ENCODE measurements at regions not wholly inside any gene's neighbourhood (a gene's known extent, or its start where the extent isn't known, plus 50 kb on each side); places are given as distances from the start of the nearest gene placed in this dataset.

- peaks cover 3 to 4% of the 10 kb centered on the region in 2 experiments; a peak in 4 of 5 replicates for H3K9me3 Mint-ChIP-seq
- Histone ChIP-seq H3T11ph (ENCODE audit: low read length) (no peak overlapping the region), H3K18ac (ENCODE audit: insufficient read length, low read depth, low read length) (no peak overlapping the region), H4K8ac (replicated peaks; ENCODE audit: insufficient read length, low read depth, low read length) (no peak overlapping the region), H3K23me2 (ENCODE audit: insufficient read length, low read depth, low read length, poor library complexity, severe bottlenecking) (no peaks in the 10 kb centered on the region), H2BK15ac (ENCODE audit: low read depth, low read length) (no peak overlapping the region), H3K79me1 (ENCODE audit: insufficient read depth, low read depth, low read length, poor library complexity, severe bottlenecking) (no peaks in the 10 kb centered on the region), H3K4me2 (ENCODE audit: insufficient read depth, insufficient read length, low read length) (no peak overlapping the region), H3K56ac (ENCODE audit: insufficient read length, low read depth, low read length) (no peak overlapping the region), H3K4me1 (ENCODE audit: insufficient read depth, low read length) (no peaks in the 10 kb centered on the region), H3K27me3 (ENCODE audit: insufficient read depth, low read length) (no peaks in the 10 kb centered on the region), H2BK5ac (ENCODE audit: insufficient read length, low read length) (no peak overlapping the region), H4K5ac (ENCODE audit: insufficient read length, low read depth, low read length) (no peak overlapping the region), H3K9ac (ENCODE audit: extremely low read depth, insufficient read length, low read length) (no peak overlapping the region), H2BK12ac (ENCODE audit: insufficient read length, low read depth, low read length) (no peak overlapping the region), H3K9me3 (ENCODE audit: control insufficient read depth, low read depth, low read length) (no peaks in the 10 kb centered on the region), H3K14ac (ENCODE audit: insufficient read depth, low read length) (no peak overlapping the region), H3K23ac (ENCODE audit: insufficient read length, low read depth, low read length) (no peak overlapping the region), H3K4ac (ENCODE audit: low read depth, low read length) (no peak overlapping the region), H2BK20ac (ENCODE audit: low read depth, low read length, poor library complexity, severe bottlenecking) (no peak overlapping the region), H2AFZ (ENCODE audit: low read length) (no peak overlapping the region), H2BK120ac (ENCODE audit: low read depth, low read length, poor library complexity, severe bottlenecking) (no peak overlapping the region), H3K79me2 (ENCODE audit: insufficient read depth, low read length) (no peaks in the 10 kb centered on the region), H4K20me1 (ENCODE audit: control insufficient read depth, insufficient read depth, insufficient read length) (no peaks in the 10 kb centered on the region), H2AK5ac (ENCODE audit: insufficient read length, low read length) (no peak overlapping the region), H4K91ac (ENCODE audit: insufficient read length, low read depth, low read length) (no peak overlapping the region), H3K27ac (ENCODE audit: insufficient read length, low read depth, low read length) (no peak overlapping the region)
- H3K4me3 Mint-ChIP-seq: no peak overlapping the region
- no peak for DNase-seq
- no peaks in the 10 kb centered on the region; the same call in 1 of the 2 replicates for H3K27me3 Mint-ChIP-seq (ENCODE audit: low read depth)
- peaks cover 4 to 6% of the 10 kb centered on the region in 2 experiments for H3K4me1 Mint-ChIP-seq
- no CpG with 5 or more reads among the region's 4 CpGs for WGBS (ENCODE audit: extremely low coverage, insufficient read length, low lambda C conversion rate)
- no peak overlapping the region for H3K27ac Mint-ChIP-seq
- peaks cover 0 to 4% (median 0%) of the 10 kb centered on the region in 3 experiments; a peak in 1 of 7 replicates for H3K36me3 Mint-ChIP-seq (ENCODE audit: insufficient read depth in 1 of 3, low read depth in 3 of 3)
- TF ChIP-seq CTCF (conservative IDR thresholded peaks at IDR 0.05): no peak
Measured at GRCh38 chr10:30233186-30233959, 115.7 kb downstream of the MTPAP start.
